Ramos (cell line): ENCODE measurements at regions not wholly inside any gene's neighbourhood (a gene's known extent, or its start where the extent isn't known, plus 50 kb on each side); places are given as distances from the start of the nearest gene placed in this dataset.

Experiments used
- in situ Hi-C: fragments of 300-500 bp; cut with MboI; formaldehyde crosslinking; loops from one replicate; pipeline ENCODE4 v1.14.3; 2022; ENCODE audit warnings: low sequenced_read_pairs; ENCODE audit not compliant: unreplicated experiment

- in situ Hi-C loops: no loop called here
Observed at GRCh38 chr1:58430421-58431275, 115.9 kb downstream of the OMA1 start.

- in situ Hi-C loops: no loop called here
Observed at GRCh38 chr1:58426918-58427317, 119.6 kb downstream of the OMA1 start.

GRCh38 chr1:58422436-58422835, 124.1 kb downstream of the OMA1 start:
- in situ Hi-C loops: no loop called here

- in situ Hi-C loops: no loop called here
Observed at GRCh38 chr1:58418283-58419228, 128.0 kb downstream of the OMA1 start.

GRCh38 chr1:58412071-58412580, 134.4 kb downstream of the OMA1 start:
- in situ Hi-C loops: no loop called here

GRCh38 chr1:58409890-58410289, 136.6 kb downstream of the OMA1 start:
- in situ Hi-C loops: no loop called here

GRCh38 chr1:58409336-58409735, 137.2 kb downstream of the OMA1 start:
- in situ Hi-C loops: no loop called here

GRCh38 chr1:58406301-58407071, 140.0 kb downstream of the OMA1 start:
- in situ Hi-C loops: no loop called here

GRCh38 chr1:58405660-58406059, 140.9 kb downstream of the OMA1 start:
- in situ Hi-C loops: no loop called here

GRCh38 chr1:58403894-58404293, 142.6 kb downstream of the OMA1 start:
- in situ Hi-C loops: no loop called here

- in situ Hi-C loops: no loop called here
Observed at GRCh38 chr1:58402444-58402843, 144.1 kb downstream of the OMA1 start.

- in situ Hi-C loops: no loop called here
Observed at GRCh38 chr1:58401991-58402390, 144.5 kb downstream of the OMA1 start.

- in situ Hi-C loops: no loop called here
Observed at GRCh38 chr1:58399176-58399575, 147.3 kb downstream of the OMA1 start.

- in situ Hi-C loops: no loop called here
Observed at GRCh38 chr1:58398714-58399113, 147.8 kb downstream of the OMA1 start.

GRCh38 chr1:58397187-58397820, 149.2 kb downstream of the OMA1 start:
- in situ Hi-C loops: no loop called here

GRCh38 chr1:58396150-58396549, 150.4 kb downstream of the OMA1 start:
- in situ Hi-C loops: no loop called here

- in situ Hi-C loops: no loop called here
Observed at GRCh38 chr1:58395355-58395754, 151.2 kb downstream of the OMA1 start.

GRCh38 chr1:58392083-58392482, 154.4 kb downstream of the OMA1 start:
- in situ Hi-C loops: no loop called here

GRCh38 chr1:58391514-58391913, 155.0 kb downstream of the OMA1 start:
- in situ Hi-C loops: no loop called here

GRCh38 chr1:58391056-58391455, 155.5 kb downstream of the OMA1 start:
- in situ Hi-C loops: no loop called here
